GM19438 (cell line): ENCODE measurements at regions not wholly inside any gene's neighbourhood (a gene's known extent, or its start where the extent isn't known, plus 50 kb on each side); places are given as distances from the start of the nearest gene placed in this dataset.
A peak's percentile ranks its signal among the peaks of the same experiment; 100 is the strongest.

ENCODE experiments used
- ATAC-seq: cut with Tn5 transposase; IDR thresholded peaks from one replicate; pipeline ENCODE4 v1.9.1; 2021; ENCODE audit warnings: low read depth; ENCODE audit not compliant: unreplicated experiment

DNA sequence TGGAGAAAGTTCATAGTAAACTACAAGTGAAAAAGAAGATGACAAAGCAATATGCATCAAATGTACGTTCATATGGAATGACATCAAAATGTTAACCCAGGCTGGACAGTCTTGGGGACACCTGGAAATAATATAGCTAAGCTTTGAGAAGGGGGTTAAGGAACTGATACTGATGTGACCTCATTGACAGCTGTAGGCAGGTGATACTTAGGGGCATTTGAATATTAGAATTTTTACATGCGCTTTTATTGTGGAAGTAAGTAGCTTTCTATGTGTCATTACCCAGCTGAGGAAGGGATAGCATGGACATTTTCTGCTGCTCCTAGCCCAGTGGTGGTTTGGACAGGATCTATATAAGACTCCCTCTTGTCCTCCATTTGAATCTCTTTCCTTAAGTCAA is 299.7 kb downstream of the CWC27 start:
- no peak for ATAC-seq

DNA sequence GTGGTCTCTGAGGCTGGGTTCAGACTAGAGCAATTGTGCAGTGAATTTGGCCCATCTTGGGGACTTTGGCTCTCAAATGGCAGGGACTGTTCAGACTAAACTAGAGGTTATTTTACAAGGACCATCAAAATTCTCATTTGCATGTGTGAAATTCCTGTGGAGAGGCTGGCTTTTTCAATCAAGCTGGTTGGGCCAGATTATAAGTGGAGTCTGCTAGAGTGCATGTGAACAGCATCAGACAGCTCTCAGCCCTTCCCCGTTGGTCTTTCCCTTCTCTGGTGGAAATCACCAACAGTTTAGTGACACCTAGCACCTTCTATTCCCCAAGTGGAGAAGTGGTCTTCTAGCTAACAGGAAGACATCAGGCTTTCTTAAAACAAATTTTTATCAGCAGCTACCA is 301.3 kb downstream of the CWC27 start:
- no peak for ATAC-seq

DNA sequence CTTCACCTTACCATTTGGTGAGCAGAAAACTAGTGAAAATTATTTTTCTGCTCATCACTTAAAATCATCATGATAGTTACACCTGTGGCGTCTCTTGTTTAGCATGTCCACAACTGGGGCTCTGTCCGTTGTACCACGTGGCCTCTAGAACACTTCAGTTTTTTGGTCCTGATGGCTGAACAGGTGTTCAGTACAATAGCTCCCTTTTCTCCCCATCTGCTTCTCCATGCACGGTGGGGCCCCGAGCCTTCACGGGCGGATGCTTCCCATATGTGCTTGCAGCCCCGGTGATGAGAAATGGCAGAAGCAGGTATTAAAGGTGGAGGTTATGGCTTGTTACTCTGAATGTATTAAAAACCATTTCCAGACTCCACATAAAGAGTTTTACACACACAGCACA is 304.1 kb downstream of the CWC27 start:
- no peak for ATAC-seq

DNA sequence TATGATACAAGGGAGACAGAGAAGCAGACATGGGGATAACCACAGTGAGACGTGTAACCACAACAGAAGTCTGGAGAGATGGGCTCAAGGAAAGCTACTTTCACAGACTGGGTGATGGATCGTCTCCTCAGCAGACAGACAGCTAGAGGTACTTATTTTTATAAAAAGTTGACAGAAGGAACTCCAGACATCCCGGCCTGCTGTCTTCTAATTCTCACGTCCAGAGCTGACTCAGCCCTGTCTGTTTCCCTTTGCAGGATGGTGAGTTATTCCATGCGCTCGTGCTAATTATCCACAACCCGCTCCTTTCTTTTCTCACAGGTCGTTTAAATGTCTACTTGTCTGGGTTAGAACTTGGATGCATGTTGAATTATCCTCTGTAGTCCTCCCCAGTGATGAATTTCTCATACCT is 304.5 kb downstream of the CWC27 start:
- ATAC-seq: no peak

DNA sequence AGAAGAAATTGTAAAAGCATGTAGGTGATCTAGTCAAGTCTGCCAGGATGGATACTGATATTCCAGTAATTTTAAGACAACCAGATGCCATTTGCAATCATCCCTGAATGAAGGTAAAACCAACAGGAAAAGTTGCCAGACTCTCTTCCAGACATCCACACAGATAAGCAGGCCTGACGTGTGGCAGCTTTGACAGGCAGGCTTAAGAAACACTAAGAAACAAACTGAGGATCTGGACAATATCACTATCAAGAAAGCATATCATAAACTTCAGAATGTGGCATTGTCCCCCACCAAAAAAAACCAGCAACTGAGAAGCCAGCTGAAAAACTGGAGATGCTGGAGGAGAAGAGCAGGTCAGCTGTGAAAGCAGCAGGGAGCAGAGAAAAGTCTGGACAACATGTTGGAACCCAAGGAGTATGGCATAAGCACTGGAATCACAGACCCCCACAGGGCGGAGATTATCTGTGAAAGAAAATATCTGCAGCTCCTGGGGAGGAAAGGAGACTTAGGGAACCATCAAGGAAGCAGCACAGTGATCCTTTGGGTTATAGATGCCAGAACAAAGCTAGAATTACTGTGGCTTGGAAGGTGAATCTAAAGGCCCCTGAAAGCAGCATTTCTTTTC is 307.0 kb downstream of the CWC27 start:
- no peak for ATAC-seq

DNA sequence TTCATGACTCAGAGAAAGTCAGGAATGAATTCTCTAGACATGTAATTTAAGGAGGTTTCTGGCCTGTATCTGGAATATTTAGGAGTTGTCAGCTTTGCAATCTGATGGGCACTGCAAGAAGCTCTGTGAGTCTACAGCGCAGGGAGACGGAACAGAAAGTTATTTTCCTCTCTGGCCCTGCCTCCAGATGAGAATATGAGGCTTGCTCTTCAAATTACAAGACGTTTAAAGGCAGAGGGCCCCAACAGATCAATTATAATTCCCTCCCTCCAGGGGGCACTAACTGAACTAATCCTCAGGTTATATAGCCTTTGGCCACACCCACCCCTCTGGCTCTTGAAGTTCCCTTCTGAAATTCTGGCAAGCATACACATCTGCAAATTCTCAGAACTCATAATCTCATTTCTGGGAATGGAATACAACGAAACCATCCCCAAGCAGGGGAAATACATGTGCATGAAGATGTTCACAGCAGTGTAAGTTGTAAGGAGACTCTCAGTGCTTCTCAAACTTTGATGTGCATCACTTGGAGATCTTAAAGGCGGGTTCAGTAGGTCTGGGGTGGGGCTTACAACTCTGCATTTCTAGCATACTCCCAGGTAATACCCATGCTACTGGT is 307.6 kb downstream of the CWC27 start:
- peak; percentile 89 for ATAC-seq

DNA sequence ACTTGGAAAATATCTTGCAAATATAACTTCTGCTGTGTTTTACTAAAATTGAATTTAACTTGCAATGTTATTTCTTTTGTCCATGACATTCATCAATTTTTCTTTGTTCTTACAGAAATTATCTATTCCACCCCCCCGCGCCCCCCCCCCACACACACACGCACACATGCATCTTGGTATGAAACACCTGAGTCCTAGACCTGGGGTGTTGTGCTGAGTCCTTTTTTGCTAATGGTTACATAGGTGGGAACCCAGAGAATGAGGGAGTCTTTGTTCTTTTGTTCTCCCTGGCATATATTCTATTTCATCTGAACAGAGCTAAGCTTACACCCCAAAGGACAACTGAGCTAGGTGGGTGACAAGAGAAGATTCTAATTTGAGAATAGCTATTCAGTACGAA is 308.9 kb downstream of the CWC27 start:
- ATAC-seq: no peak

DNA sequence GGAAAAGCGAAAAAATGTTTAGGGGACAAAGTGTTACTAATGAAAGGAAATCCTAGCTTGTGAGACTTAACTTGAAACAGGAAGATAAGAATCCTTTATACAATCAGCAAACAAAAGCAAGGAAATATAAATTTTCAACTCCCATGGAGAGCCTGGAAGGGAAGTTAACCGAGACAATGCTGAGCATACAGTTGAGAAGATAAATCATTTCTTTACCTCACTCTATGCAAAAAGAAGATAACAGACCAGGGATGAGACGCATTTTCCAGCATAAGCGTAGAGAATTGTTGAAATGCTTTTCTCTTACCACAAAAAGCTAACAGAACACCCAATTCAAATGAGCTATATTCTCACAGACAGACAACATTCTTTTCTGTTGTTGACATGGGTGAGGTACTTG is 309.6 kb downstream of the CWC27 start:
- no peak for ATAC-seq

DNA sequence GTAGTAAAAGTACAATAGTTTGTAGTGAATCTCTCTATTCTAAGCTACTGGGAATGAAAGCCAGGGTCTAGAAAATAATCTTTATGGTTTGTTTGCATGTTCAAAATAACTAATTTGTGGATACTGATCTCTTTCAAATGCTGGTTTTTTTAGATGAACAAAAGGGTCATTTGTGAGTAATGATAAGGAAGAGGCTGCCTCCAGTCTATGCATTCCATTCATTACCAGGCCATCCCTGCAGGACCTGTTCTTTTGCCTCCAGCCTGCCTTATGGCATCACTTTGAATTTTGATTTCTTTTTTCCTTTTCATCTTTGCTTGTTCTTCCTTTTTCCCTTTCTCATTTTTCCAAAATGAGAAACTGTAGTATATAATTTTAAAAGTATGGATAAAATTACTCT is 312.3 kb downstream of the CWC27 start:
- no peak for ATAC-seq

DNA sequence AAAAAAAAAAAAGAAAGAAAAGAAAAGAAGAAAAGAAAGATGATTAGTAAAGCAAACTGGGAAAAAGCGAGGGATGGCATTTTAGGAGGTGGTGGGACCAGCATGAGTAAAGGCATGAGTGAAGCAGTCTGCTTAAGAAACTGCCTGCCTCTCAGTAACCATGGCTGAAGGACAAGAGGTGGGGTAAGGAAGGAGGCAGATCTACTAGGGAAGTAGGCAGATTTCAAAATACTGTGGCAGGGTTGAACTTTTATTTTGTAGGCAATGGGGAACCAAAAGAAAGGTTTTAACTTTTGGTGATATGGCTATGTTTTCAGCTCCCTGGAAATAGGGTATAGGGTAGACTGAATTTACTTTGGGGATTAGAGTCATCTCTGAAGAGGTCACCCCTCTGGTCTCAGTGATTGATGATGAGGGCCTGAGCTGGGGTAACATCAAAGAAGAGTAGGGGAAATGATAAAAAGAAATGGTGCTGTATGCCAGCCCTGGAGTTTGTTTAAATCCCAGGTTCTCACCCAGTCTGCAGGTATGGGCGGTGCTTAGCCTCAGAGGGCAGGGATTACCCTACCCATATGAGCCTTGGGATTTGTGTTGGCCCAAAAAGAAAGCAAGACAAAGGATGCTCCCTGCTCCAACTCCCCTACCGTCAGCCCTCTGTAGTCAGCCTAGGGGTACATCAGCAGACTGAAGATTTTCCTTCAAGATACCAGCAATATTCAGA is 316.2 kb downstream of the CWC27 start:
- ATAC-seq: no peak

DNA sequence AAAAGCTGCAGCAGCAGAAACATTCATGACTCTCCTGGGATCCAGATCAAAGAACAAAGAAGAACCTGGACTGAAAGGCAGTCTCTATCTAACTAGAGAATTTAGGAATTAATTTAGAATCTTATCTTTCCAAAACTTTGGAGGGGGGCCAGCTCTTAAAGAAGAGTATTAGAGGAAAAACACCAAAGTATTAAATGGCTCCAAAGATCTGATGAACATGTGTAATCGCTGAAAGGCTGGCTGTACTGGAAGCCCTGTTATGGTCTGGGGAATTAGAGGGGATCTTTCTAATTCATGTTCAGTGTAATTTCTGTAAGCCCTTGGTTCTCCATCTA is 316.8 kb downstream of the CWC27 start:
- no peak for ATAC-seq

DNA sequence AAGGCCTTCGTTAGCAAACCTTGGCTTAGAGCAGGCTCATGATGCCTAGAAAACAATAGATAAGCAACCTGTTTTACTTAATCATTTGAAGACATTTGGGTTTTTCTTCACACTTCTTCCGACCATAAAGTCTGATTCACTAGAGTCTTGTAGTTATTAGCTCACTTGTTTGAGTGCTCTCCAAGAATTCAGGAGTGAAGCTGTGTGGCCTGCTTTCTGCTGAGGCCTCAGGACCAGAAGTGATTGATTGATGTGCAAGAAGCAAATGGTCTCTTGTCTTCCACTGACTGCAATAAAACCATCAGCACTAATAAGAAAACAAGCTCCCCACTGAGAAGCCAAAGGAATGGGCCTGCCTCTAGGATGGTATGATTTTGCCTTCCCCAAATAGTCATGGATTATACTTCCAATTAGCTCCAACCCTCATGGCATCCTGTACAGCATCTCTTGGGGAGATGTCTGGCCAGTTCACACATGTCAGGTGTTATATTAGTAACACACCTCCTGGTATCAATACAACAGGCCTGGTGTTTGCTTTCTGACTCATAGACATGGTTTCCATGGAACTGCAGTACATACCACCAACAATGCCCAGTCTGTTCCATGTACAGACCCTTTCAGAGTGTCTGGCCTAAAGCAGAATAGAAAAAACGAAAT is 317.6 kb downstream of the CWC27 start:
- ATAC-seq: no peak

DNA sequence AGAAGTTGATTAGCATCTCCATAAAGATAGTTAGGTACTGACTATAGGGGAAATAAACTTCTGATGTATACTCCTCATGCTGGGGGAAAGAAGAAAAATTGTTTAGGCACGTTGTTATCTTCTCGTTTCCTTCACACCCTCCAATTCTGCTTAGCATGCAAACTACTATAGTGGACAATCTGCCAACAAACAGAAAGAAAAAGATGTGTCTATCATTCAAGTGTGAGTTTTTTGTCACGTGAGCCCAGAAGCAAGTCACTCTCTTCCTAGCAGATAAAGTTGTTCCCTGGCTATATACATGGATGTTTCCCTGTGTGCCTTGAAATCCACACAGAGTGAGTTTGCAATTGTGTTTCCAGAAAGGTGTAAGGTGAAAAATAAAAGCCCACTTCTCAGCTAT is 318.4 kb downstream of the CWC27 start:
- no peak for ATAC-seq

DNA sequence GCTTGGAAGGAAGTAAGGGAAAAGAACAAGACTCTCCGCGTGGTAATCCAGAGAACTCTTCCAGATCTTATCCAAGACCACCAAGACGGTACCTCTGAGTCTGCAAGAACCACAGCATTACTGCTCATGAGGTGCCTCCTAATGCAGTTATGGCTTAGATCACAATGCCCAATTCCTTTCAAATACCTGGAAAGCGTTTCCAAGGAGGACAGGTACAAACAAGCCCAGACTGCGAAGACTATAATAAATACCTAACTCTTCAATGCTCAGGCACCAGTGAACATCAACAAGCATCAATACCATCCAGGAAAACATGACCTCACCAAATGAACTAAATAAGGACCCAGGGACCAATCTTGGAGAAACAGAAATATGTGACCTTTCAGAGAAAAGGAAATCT is 325.5 kb downstream of the CWC27 start:
- ATAC-seq: no peak

DNA sequence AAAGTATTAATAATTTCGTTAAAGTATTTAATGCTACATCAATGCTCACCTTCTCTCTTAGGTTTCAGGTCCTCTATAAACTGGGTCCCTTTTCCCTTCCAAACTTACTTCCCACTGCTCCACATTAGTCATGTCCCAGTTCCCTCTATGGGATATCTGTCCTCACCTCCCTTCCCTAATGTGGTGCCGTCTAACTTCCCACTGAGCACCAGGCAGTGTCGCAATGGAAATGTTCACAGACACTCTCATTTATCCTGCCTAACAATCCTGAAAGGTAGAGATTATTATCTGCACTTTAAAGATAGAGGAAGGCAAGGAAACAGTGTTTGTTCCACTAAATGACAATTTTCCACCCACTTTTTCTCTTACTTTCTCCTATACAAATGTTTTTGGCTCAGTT is 329.7 kb downstream of the CWC27 start:
- no peak for ATAC-seq
